HepG2 (cell line): ENCODE measurements at regions not wholly inside any gene's neighbourhood (a gene's known extent, or its start where the extent isn't known, plus 50 kb on each side); places are given as distances from the start of the nearest gene placed in this dataset.

Source experiments
- CBX5 ChIP-seq: sonication (generic); formaldehyde crosslinking; IDR thresholded peaks from 2 replicates; pipeline ENCODE4 v1.4.0; 2020; ENCODE audit warnings: missing genetic modification reagents, borderline replicate concordance
- MAFK ChIP-seq, 2 experiments: IDR thresholded peaks in 1 of 2; conservative IDR thresholded peaks in 1 of 2; 2 replicates each; pipeline ENCODE4 v1.6.1; 2011; ENCODE audit warnings: improper control_type of control experiment in 2 of 2, low read length in 2 of 2
- MTA1 ChIP-seq: sonication (generic); formaldehyde crosslinking; IDR thresholded peaks from 2 replicates; pipeline ENCODE4 v1.4.0; 2020; ENCODE audit warnings: missing genetic modification reagents, mild to moderate bottlenecking, borderline replicate concordance
- NFYC ChIP-seq: IDR thresholded peaks from 2 replicates; pipeline ENCODE4 v1.6.1; 2016; ENCODE audit warnings: missing genetic modification reagents, missing compliant biosample characterization
- PAWR ChIP-seq: sonication (generic); formaldehyde crosslinking; IDR thresholded peaks from 2 replicates; pipeline ENCODE4 v1.4.0; 2020; ENCODE audit warnings: missing genetic modification reagents, mild to moderate bottlenecking, borderline replicate concordance
- PCBP2 ChIP-seq: fragments of 200-400 bp; formaldehyde crosslinking; optimal IDR thresholded peaks from 2 replicates; pipeline ENCODE3; 2018; ENCODE audit warnings: low read length, low read depth; ENCODE audit not compliant: poor library complexity, severe bottlenecking
- PLRG1 ChIP-seq: fragments of 450-650 bp; conservative IDR thresholded peaks from 2 replicates; pipeline ENCODE4 v1.6.1; 2016
- REXO4 ChIP-seq: sonication (generic); formaldehyde crosslinking; IDR thresholded peaks from 2 replicates; pipeline ENCODE4 v1.8.0; 2022; ENCODE audit warnings: missing genetic modification reagents, mild to moderate bottlenecking, borderline replicate concordance
- RFXAP ChIP-seq: sonication (generic); formaldehyde crosslinking; IDR thresholded peaks from 2 replicates; pipeline ENCODE4 v1.4.0; 2020; ENCODE audit warnings: missing genetic modification reagents, borderline replicate concordance
- SNAPC2 ChIP-seq: sonication (generic); formaldehyde crosslinking; IDR thresholded peaks from 2 replicates; pipeline ENCODE4 v1.8.1; 2022; ENCODE audit warnings: mild to moderate bottlenecking, missing genetic modification reagents
- SOX5 ChIP-seq: IDR thresholded peaks from 2 replicates; pipeline ENCODE4 v1.6.1; 2016; ENCODE audit warnings: borderline replicate concordance
- SP5 ChIP-seq: IDR thresholded peaks from 2 replicates; pipeline ENCODE4 v1.6.1; 2016; ENCODE audit warnings: low read depth, borderline replicate concordance
- ZNF335 ChIP-seq: sonication (generic); formaldehyde crosslinking; IDR thresholded peaks from 2 replicates; pipeline ENCODE4 v1.4.0; 2020; ENCODE audit warnings: missing genetic modification reagents
- ZNF557 ChIP-seq: sonication (generic); formaldehyde crosslinking; IDR thresholded peaks from 2 replicates; pipeline ENCODE4 v1.4.0; 2020; ENCODE audit warnings: missing genetic modification reagents
- ZNF724P ChIP-seq: sonication (generic); formaldehyde crosslinking; IDR thresholded peaks from 2 replicates; pipeline ENCODE4 v1.8.0; 2022; ENCODE audit warnings: missing genetic modification reagents, borderline replicate concordance
- ZNF746 ChIP-seq: sonication (generic); formaldehyde crosslinking; IDR thresholded peaks from 2 replicates; pipeline ENCODE4 v1.8.0; 2022; ENCODE audit warnings: mild to moderate bottlenecking, missing genetic modification reagents
- ZNF772 ChIP-seq: sonication (generic); formaldehyde crosslinking; IDR thresholded peaks from 2 replicates; pipeline ENCODE4 v1.5.0; 2020; ENCODE audit warnings: mild to moderate bottlenecking, missing genetic modification reagents
- ZNF788 ChIP-seq: sonication (generic); formaldehyde crosslinking; IDR thresholded peaks from 2 replicates; pipeline ENCODE4 v1.5.0; 2020; ENCODE audit warnings: mild to moderate bottlenecking, missing genetic modification reagents, borderline replicate concordance
- ZSCAN30 ChIP-seq: sonication (generic); formaldehyde crosslinking; IDR thresholded peaks from 2 replicates; pipeline ENCODE4 v1.5.0; 2020; ENCODE audit warnings: mild to moderate bottlenecking, missing genetic modification reagents
- TF ChIP-seq, protein P1 (sequence below): sonication (generic); formaldehyde crosslinking; IDR thresholded peaks from 2 replicates; pipeline ENCODE4 v1.5.1; 2020; ENCODE audit warnings: mild to moderate bottlenecking, missing genetic modification reagents, moderate library complexity
- TF ChIP-seq, protein P2 (sequence below): sonication (generic); formaldehyde crosslinking; IDR thresholded peaks from 2 replicates; pipeline ENCODE4 v1.5.0; 2020; ENCODE audit warnings: missing genetic modification reagents, mild to moderate bottlenecking, borderline replicate concordance
- TF ChIP-seq, protein P3 (sequence below): sonication (generic); formaldehyde crosslinking; IDR thresholded peaks from 2 replicates; pipeline ENCODE4 v1.4.0; 2020; ENCODE audit warnings: missing genetic modification reagents

DNA sequence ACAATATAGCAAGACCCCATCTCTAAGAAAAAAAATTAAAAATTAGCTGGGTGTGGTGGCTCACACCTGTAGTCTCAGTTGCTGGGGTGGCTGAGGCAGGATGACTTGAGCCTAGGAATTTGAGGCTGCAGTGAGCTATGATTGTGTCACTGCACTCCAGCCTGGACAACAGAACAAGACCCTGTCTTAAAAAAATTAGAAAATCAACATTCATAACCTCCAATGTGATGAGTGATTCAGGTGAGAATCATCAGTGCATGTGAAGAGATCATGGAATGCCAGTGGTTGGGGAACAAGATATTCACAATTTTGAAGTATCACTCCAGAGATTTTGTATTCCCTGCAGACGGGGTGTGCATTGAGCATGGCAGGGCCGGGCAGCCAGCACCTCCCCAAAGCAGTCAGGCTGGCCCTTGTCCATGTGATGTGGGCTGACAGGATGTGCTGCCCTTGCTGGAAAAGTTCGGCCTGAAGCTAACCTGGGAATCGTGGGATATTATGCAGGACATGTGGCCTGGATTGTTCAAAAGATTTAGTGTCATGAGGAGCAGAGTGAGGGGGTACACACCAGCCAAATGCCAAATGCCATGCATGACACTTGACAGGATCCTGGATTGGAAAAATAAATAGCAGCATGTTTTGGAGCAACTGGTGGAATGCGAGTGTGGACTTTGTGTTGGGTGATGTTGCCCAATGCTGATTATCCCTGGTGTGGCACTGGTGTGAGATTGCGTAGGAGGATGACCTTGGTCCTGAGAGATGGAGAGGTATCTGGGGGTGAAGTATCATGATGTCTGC is 189.0 kb downstream of the RGS3 start (continued):
- TF ChIP-seq, protein P1, sequence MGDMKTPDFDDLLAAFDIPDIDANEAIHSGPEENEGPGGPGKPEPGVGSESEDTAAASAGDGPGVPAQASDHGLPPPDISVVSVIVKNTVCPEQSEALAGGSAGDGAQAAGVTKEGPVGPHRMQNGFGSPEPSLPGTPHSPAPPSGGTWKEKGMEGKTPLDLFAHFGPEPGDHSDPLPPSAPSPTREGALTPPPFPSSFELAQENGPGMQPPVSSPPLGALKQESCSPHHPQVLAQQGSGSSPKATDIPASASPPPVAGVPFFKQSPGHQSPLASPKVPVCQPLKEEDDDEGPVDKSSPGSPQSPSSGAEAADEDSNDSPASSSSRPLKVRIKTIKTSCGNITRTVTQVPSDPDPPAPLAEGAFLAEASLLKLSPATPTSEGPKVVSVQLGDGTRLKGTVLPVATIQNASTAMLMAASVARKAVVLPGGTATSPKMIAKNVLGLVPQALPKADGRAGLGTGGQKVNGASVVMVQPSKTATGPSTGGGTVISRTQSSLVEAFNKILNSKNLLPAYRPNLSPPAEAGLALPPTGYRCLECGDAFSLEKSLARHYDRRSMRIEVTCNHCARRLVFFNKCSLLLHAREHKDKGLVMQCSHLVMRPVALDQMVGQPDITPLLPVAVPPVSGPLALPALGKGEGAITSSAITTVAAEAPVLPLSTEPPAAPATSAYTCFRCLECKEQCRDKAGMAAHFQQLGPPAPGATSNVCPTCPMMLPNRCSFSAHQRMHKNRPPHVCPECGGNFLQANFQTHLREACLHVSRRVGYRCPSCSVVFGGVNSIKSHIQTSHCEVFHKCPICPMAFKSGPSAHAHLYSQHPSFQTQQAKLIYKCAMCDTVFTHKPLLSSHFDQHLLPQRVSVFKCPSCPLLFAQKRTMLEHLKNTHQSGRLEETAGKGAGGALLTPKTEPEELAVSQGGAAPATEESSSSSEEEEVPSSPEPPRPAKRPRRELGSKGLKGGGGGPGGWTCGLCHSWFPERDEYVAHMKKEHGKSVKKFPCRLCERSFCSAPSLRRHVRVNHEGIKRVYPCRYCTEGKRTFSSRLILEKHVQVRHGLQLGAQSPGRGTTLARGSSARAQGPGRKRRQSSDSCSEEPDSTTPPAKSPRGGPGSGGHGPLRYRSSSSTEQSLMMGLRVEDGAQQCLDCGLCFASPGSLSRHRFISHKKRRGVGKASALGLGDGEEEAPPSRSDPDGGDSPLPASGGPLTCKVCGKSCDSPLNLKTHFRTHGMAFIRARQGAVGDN (CRISPR knock-in tag), result peak; percentile 92
- TF ChIP-seq PLRG1 (no peak), NFYC (CRISPR knock-in tag) (0 out of 2 replicates have a peak, but pooled peaks have one; percentile 37), MAFK (conservative IDR thresholded peaks at IDR 0.05 in 1 of 2, IDR thresholded peaks at IDR 0.05 in 1 of 2; ENCODE audit: low read length in 2 of 2) (peak in 1 of 2 experiments; percentile 18; a peak in 2 of 4 replicates), ZNF788 (peak; percentile 90; the same call in 1 of the 2 replicates), ZSCAN30 (CRISPR knock-in tag) (no peak), PCBP2 (no peak), MTA1 (CRISPR knock-in tag) (no peak), ZNF746 (peak; percentile 64; the same call in 1 of the 2 replicates), ZNF724P (CRISPR knock-in tag) (0 out of 2 replicates have a peak, but pooled peaks have one; percentile 49), PAWR (CRISPR knock-in tag) (no peak), SNAPC2 (CRISPR knock-in tag) (no peak), ZNF772 (peak; percentile 78), ZNF335 (peak; percentile 93), SP5 (peak; percentile 75; the same call in 1 of the 2 replicates), REXO4 (CRISPR knock-in tag) (no peak), CBX5 (CRISPR knock-in tag) (peak; percentile 88; the same call in 1 of the 2 replicates), RFXAP (CRISPR knock-in tag) (peak; percentile 75; the same call in 1 of the 2 replicates), ZNF557 (CRISPR knock-in tag) (0 out of 2 replicates have a peak, but pooled peaks have one; percentile 63), SOX5 (CRISPR knock-in tag) (peak; percentile 91)
- TF ChIP-seq, protein P2, sequence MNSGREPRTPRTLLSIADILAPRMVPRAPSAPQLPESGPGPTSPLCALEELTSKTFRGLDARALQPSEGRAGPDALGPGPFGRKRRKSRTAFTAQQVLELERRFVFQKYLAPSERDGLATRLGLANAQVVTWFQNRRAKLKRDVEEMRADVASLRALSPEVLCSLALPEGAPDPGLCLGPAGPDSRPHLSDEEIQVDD (CRISPR knock-in tag), result no peak
- TF ChIP-seq, protein P3, sequence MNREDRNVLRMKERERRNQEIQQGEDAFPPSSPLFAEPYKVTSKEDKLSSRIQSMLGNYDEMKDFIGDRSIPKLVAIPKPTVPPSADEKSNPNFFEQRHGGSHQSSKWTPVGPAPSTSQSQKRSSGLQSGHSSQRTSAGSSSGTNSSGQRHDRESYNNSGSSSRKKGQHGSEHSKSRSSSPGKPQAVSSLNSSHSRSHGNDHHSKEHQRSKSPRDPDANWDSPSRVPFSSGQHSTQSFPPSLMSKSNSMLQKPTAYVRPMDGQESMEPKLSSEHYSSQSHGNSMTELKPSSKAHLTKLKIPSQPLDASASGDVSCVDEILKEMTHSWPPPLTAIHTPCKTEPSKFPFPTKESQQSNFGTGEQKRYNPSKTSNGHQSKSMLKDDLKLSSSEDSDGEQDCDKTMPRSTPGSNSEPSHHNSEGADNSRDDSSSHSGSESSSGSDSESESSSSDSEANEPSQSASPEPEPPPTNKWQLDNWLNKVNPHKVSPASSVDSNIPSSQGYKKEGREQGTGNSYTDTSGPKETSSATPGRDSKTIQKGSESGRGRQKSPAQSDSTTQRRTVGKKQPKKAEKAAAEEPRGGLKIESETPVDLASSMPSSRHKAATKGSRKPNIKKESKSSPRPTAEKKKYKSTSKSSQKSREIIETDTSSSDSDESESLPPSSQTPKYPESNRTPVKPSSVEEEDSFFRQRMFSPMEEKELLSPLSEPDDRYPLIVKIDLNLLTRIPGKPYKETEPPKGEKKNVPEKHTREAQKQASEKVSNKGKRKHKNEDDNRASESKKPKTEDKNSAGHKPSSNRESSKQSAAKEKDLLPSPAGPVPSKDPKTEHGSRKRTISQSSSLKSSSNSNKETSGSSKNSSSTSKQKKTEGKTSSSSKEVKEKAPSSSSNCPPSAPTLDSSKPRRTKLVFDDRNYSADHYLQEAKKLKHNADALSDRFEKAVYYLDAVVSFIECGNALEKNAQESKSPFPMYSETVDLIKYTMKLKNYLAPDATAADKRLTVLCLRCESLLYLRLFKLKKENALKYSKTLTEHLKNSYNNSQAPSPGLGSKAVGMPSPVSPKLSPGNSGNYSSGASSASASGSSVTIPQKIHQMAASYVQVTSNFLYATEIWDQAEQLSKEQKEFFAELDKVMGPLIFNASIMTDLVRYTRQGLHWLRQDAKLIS (CRISPR knock-in tag), result peak; percentile 78; the same call in 1 of the 2 replicates
